Neuron (in vitro differentiated cells): ENCODE measurements at regions not wholly inside any gene's neighbourhood (a gene's known extent, or its start where the extent isn't known, plus 50 kb on each side); places are given as distances from the start of the nearest gene placed in this dataset.

ENCODE experiments used
- H2AFZ ChIP-seq: one replicate; pipeline ENCODE4 v1.6.1; 2013; ENCODE audit warnings: low read depth, mild to moderate bottlenecking, inconsistent platforms, low read length, moderate library complexity
- H3K27me3 ChIP-seq: one replicate; pipeline ENCODE4 v1.6.1; 2013; ENCODE audit warnings: low read length; ENCODE audit not compliant: insufficient read depth
- H3K36me3 ChIP-seq: one replicate; pipeline ENCODE4 v1.6.1; 2013; ENCODE audit warnings: low read length; ENCODE audit not compliant: insufficient read depth
- H3K4me1 ChIP-seq: one replicate; pipeline ENCODE4 v1.6.1; 2013; ENCODE audit warnings: low read length; ENCODE audit not compliant: insufficient read depth
- H3K4me3 ChIP-seq: 2 replicates; pipeline ENCODE4 v1.5.1; 2013; ENCODE audit warnings: mild to moderate bottlenecking, low read length, moderate library complexity
- H3K9me3 ChIP-seq: one replicate; pipeline ENCODE4 v1.6.1; 2013; ENCODE audit warnings: low read length

- no peaks in the 10 kb centered on the region for H3K27me3 ChIP-seq
- H2AFZ ChIP-seq, result no peak overlapping the region
- no peaks in the 10 kb centered on the region for H3K4me1 ChIP-seq
- H3K36me3 ChIP-seq, result no peaks in the 10 kb centered on the region
- no peak overlapping the region for H3K4me3 ChIP-seq
- peaks cover 2% of the 10 kb centered on the region for H3K9me3 ChIP-seq
Observed at GRCh38 chr11:70646272-70647049, 248.1 kb downstream of the CTTN start.

DNA sequence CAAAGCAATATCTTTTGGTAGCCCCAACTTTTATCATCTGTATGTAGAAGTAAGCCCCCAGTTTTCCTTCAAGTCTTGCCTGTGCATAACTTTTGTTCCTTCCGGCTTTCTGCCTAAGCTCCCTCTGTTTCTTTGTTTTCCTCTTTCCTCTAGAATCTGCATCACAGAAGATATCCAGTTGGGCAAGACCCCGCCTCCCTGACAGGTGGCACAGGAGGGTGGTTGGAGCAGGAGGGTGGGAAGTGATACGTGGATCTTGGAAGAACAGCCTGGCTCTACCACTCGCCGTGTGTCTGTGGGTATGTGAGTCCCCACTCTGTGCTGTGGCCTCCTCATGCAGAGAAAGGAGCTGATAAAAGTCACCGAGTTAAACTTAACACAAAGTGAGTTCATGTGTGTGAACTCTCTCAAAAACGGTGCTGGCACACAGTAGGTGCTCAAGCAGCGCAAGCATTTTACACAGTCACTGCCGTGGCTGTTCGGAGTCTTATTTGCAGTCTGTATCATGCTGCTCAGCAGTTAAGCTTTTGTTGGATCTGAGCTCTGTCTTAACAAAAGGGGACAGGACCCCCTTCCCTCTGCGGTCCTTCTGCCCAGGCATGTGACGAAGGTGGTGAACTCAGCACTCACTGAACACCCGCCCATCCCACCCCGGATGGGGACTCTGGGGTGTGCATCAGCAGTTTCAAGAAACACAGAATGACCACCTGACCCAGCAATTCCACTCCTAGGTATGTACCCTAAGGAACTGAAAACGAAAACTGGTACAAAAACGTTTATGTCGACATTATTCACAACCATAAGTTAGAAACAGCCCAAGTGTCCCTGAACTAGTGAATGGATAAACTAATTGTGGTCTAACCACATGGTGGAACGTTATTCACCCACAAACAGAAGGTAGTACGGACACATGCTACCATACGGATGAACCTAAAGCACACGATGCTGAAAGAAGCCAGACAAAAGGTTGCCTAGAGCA, 249.1 kb downstream of the CTTN start:
- H3K9me3 ChIP-seq, result peaks cover 2% of the 10 kb centered on the region
- no peak overlapping the region for H2AFZ ChIP-seq
- no peaks in the 10 kb centered on the region for H3K27me3 ChIP-seq
- H3K36me3 ChIP-seq, result no peaks in the 10 kb centered on the region
- H3K4me1 ChIP-seq, result no peaks in the 10 kb centered on the region
- H3K4me3 ChIP-seq, result no peak overlapping the region

DNA sequence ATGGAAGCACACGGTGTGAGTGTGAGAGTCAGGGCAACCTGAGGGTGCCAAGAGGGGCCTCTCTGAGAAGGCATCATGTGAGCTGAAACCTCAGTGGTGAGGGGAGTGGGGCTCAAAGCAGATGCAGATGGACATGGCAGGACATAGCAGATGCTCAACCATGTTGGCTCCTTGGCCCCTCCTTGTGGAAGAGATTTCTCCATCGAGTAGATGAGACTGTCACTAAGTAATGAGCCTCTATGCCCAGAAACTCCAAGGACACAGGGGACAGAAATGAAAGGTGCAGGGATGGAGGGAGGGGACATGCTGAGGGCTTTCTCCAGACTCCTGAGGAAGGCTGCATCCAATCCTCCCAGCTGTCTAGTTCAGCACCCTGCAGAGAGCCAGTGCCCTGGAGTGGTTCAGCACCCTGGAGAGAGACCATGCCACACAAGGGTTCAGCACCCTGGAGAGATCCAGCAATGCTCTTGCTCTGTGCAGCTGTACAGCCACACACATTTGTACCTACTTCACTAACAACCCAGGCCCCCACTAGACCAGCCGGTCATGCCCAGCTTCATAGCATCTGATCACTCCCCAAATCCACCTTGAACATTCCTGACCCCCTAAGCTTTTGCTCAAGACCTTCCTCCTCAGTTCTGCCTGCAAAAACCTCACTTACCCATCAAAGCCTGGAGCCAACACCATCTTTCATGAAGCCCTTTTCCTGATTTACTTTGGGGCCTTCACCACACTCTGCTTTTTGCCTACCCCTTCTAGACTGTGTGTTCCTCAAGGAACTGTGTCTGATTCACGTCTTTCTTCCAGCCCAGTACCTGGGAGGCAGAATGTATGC, 252.0 kb downstream of the CTTN start:
- Histone ChIP-seq H3K4me1 (peaks cover 3% of the 10 kb centered on the region), H3K9me3 (peaks cover 2% of the 10 kb centered on the region), H3K36me3 (no peaks in the 10 kb centered on the region), H3K27me3 (no peaks in the 10 kb centered on the region), H3K4me3 (no peak overlapping the region), H2AFZ (no peak overlapping the region)

DNA sequence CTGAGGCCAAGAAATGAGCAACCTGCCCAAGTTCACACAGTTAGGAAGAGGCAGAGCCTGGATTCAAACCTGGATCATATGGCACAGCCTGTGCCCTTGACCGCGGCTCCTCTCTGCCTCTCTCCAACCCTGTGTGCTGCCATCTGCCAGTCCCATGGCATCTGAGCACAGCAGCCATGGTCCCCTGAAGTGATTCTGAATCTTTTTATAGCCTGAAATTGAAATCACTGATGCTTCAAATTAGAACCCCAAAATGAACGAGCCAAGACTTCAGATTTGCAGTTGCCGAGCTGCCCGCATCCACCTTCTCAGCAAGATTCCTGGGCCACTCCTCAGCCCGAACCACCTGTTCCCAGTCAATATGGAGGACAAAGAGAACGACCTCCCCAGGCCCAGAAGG, 252.7 kb downstream of the CTTN start:
- no peaks in the 10 kb centered on the region for H3K27me3 ChIP-seq

DNA sequence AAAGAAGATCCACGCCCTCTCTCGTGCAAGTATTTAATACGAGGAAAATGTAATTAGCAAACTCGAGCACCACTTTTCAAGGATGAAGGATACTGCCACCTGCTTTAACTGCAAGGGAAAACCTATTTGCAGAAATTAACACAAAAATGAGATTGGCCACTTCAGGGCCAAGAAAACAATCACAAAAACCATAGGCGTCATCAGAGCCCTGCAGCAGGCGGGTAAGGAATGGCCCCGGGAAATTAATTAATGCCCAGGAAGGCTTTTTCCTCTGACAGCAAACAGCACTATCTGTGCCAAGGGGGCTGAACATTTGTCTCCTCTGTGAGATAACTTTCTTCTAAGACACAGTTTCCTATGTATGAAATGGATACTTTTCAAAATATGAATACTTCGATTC, 255.7 kb downstream of the CTTN start:
- no peaks in the 10 kb centered on the region for H3K36me3 ChIP-seq
- H3K4me1 ChIP-seq, result peaks cover 31% of the 10 kb centered on the region
- no peak overlapping the region for H3K4me3 ChIP-seq
- H3K9me3 ChIP-seq, result no peaks in the 10 kb centered on the region
- H3K27me3 ChIP-seq, result no peaks in the 10 kb centered on the region
- H2AFZ ChIP-seq, result no peak overlapping the region

More for the DNA sequence above, 252.7 kb downstream of the CTTN start:
- peaks cover 10% of the 10 kb centered on the region for H3K4me1 ChIP-seq
- no peak overlapping the region for H3K4me3 ChIP-seq
- H3K9me3 ChIP-seq, result peaks cover 2% of the 10 kb centered on the region
- H3K36me3 ChIP-seq, result no peaks in the 10 kb centered on the region
- no peak overlapping the region for H2AFZ ChIP-seq

DNA sequence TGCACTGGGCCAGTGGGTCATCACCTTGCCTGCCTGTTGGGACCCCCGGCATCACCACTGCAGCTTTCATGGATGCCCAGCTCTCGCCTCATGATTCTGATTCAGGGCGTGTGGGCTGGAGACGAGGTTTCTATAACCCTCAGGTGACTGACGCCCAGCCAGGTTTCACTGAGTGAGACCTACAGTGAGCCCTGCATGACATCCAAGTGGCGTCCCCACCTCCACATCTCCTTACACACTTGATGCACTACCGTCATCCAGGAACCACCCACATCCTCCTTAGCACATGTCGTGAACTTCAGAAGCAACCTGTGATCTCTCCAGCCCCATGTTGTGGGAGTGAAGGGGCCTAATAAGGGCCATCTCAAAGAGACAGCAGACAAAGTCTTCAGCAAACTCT, 257.5 kb downstream of the CTTN start:
- H2AFZ ChIP-seq, result no peak overlapping the region
- no peaks in the 10 kb centered on the region for H3K27me3 ChIP-seq
- H3K4me1 ChIP-seq, result peaks cover 45% of the 10 kb centered on the region
- no peak overlapping the region for H3K4me3 ChIP-seq
- no peaks in the 10 kb centered on the region for H3K9me3 ChIP-seq
- H3K36me3 ChIP-seq, result peaks cover 6% of the 10 kb centered on the region

GRCh38 chr11:70656252-70656651, 257.9 kb downstream of the CTTN start:
- Histone ChIP-seq H3K4me3 (no peak overlapping the region), H2AFZ (no peak overlapping the region), H3K9me3 (no peaks in the 10 kb centered on the region), H3K4me1 (peaks cover 47% of the 10 kb centered on the region), H3K36me3 (peaks cover 6% of the 10 kb centered on the region), H3K27me3 (no peaks in the 10 kb centered on the region)

DNA sequence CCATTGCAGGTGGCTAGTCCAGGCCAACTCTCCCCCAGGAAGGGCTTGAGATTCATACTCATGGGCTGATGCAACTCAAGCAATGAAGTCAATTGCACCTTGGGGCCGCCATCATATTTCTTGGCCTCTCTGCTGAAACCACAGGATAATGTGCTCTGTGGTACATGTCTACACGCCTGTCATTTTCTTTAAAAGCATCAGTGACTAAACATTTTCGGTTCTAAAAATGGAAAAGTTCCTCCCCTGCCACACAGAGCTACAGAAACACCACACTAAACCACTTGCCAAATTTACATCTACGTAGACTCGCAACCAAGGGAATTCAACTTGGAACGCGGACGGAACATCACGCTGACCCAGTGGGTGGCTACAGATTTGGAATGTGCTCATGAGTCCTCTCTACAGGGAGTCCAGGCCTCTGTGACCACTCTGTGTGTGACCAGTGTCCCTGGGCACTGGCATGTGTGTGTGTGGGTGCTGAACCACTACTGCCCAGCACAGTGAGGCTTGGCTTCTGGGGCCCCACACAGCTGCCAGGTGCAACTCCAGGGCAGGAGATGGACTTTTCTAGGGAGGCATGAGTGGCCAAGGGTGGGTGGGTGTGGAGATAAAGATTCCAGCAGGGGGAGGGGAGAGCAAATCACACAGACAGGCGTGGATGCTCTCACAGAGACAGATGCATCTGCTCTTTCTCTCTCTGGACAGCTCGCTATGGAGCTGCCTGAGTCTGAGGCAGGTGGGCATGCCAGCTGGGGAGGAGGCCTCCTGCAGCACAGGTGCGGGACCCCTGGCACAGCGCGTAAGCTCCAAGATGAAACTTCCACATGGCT, 261.9 kb downstream of the CTTN start:
- H3K4me3 ChIP-seq, result peak overlapping the region; percentile 60
- peaks cover 56% of the 10 kb centered on the region for H3K4me1 ChIP-seq
- no peaks in the 10 kb centered on the region for H3K27me3 ChIP-seq
- H3K9me3 ChIP-seq, result no peaks in the 10 kb centered on the region
- peaks cover 6% of the 10 kb centered on the region for H3K36me3 ChIP-seq
- H2AFZ ChIP-seq, result no peak overlapping the region

DNA sequence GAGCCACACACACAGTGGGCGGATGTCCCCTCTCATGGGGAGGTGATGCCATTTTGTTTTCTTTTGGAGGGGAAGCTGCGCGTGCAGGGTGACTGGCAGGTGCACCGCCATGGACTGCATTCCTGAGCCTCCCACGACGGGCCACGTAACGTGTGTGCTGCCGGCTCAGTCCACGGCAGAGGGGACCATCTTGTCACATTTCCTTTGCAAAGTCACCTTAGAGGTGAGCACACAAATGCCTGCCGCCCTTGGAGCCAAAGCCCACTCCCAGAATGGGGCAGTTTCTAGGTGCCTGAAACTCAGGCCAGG, 262.5 kb downstream of the CTTN start:
- Histone ChIP-seq H3K36me3 (peaks cover 6% of the 10 kb centered on the region), H3K4me1 (peaks cover 51% of the 10 kb centered on the region), H2AFZ (no peak overlapping the region), H3K4me3 (peak overlapping the region; percentile 60), H3K27me3 (no peaks in the 10 kb centered on the region), H3K9me3 (no peaks in the 10 kb centered on the region)

DNA sequence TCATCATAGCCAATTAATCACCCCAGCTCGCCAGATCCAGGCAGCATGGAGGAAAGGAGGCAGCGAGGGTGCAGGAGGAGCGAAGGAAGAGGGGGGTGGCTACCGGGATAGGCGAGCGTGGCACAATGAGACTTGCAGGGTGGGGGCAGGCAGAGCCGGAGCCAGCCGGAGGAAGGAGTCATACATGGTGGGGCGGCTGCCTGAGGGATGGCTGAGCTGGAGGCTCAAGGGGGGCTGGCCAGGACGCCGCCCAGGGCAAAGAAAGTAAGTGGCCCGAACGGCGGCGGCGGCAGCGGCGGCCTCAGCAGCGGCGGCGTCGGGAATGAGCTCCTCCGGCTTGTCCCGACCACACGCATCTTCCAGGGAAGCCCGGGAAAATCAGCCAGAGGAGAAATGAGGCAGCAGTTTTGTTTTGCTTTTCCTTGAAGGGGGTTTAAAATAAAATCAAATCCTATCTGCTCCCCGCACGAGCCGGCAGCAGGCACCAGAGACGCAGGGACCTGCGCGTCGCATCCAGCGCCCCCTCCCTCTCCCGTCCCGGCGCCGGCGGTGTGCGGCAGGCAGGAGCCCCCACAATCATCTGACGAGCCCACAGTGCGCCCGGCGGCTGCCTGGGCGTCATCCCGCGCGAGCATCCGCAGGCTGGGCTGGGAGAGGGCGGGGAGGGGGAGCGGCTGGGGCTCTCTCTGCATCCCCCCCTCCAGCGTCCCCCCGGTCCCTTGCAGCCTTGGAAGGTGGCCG, 263.6 kb downstream of the CTTN start:
- peak overlapping the region; percentile 60 for H3K4me3 ChIP-seq
- no peaks in the 10 kb centered on the region for H3K9me3 ChIP-seq
- H3K4me1 ChIP-seq, result peaks cover 40% of the 10 kb centered on the region
- peak overlapping the region; percentile 40 for H2AFZ ChIP-seq
- H3K27me3 ChIP-seq, result no peaks in the 10 kb centered on the region
- peaks cover 6% of the 10 kb centered on the region for H3K36me3 ChIP-seq

DNA sequence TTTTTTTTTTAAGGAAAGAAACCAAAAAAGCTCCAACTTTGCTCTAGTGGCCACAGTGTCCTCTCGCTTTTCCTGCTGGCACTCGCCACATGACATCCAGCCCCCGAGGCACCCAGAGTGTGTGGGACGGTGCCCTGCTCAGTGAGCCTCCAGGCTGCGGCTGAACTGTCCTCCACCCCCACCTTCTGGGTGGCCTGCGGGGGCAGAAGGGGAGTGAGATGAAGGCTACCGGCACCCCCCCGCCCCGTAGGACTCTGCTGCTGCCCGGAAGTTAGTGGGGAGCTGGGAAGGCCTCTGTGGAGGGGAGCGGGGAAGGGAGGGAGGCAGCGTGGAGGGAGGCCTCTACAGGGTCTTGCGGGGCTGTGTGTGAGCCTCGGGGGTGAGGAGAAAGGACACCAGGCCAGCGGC, 264.4 kb downstream of the CTTN start:
- peaks cover 32% of the 10 kb centered on the region for H3K4me1 ChIP-seq
- peak overlapping the region; percentile 60 for H3K4me3 ChIP-seq
- H2AFZ ChIP-seq, result peak overlapping the region; percentile 40
- H3K36me3 ChIP-seq, result peaks cover 6% of the 10 kb centered on the region
- no peaks in the 10 kb centered on the region for H3K27me3 ChIP-seq
- no peaks in the 10 kb centered on the region for H3K9me3 ChIP-seq

DNA sequence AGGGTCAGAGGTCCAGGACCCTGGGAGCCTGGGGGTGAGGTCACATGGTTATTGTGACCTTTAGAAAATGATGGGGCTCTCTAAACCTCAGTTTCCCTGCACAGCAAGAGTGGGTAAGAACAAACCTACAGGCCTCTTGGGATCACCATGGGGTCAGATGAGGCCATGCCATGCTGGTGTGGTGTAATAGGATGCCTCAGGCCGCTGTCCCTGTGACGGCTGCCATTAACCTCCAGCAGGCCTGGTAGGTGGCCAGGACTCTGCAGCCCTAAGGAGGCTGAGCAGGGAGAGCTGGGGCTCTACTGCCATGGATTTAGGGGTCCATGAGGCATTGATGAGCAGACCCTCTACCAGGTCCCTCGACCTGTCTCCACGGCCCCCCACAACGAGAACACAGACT, 265.5 kb downstream of the CTTN start:
- H3K4me1 ChIP-seq, result peaks cover 27% of the 10 kb centered on the region
- no peak overlapping the region for H3K4me3 ChIP-seq
- H3K36me3 ChIP-seq, result peaks cover 6% of the 10 kb centered on the region
- H3K27me3 ChIP-seq, result no peaks in the 10 kb centered on the region
- no peaks in the 10 kb centered on the region for H3K9me3 ChIP-seq
- no peak overlapping the region for H2AFZ ChIP-seq
